ENCODE measurements at regions not wholly inside any gene's neighbourhood (a gene's known extent, or its start where the extent isn't known, plus 50 kb on each side); places are given as distances from the start of the nearest gene placed in this dataset.
"Not testable (repeated sequence)": the region's sequence is repeated elsewhere in the genome, so short reads cannot be mapped to it uniquely, and the experiment has no call there.

GRCh38 chr2:58514252-58514651 is 273.1 kb upstream of the FANCL start:
- DNase-seq (ENCODE audit: low read depth in 2 of 2): no peak

- DNase-seq (ENCODE audit: low read depth in 2 of 2): no peak
Measured at GRCh38 chr2:58512878-58513277, 271.8 kb upstream of the FANCL start.

- no peak for DNase-seq (ENCODE audit: low read depth in 2 of 2)
Measured at GRCh38 chr2:58508006-58508405, 266.9 kb upstream of the FANCL start.

GRCh38 chr2:58503918-58504317 is 262.8 kb upstream of the FANCL start:
- DNase-seq (ENCODE audit: low read depth in 2 of 2): no peak

GRCh38 chr2:58502931-58503330 is 261.8 kb upstream of the FANCL start:
- DNase-seq (ENCODE audit: low read depth in 2 of 2): no peak

- DNase-seq (ENCODE audit: low read depth in 2 of 2): no peak
Measured at GRCh38 chr2:58501371-58502160, 260.4 kb upstream of the FANCL start.

GRCh38 chr2:58497168-58497567 is 256.0 kb upstream of the FANCL start:
- DNase-seq (ENCODE audit: low read depth in 2 of 2): no peak

- DNase-seq (ENCODE audit: low read depth in 2 of 2): no peak
Measured at GRCh38 chr2:58495806-58496205, 254.7 kb upstream of the FANCL start.

- no peak for DNase-seq (ENCODE audit: low read depth in 2 of 2)
Measured at GRCh38 chr2:58494071-58494501, 253.0 kb upstream of the FANCL start.

GRCh38 chr2:58484629-58485028 is 243.5 kb upstream of the FANCL start:
- no peak for DNase-seq (ENCODE audit: low read depth in 2 of 2)

- no peak for DNase-seq (ENCODE audit: low read depth in 2 of 2)
Measured at GRCh38 chr2:58484221-58484620, 243.1 kb upstream of the FANCL start.

- no peak for DNase-seq (ENCODE audit: low read depth in 2 of 2)
Measured at GRCh38 chr2:58483307-58483706, 242.2 kb upstream of the FANCL start.

- no peak for DNase-seq (ENCODE audit: low read depth in 2 of 2)
Measured at GRCh38 chr2:58481670-58482069, 240.5 kb upstream of the FANCL start.

GRCh38 chr2:58480141-58480540 is 239.0 kb upstream of the FANCL start:
- DNase-seq (ENCODE audit: low read depth in 2 of 2): no peak

GRCh38 chr2:58479535-58480140 is 238.5 kb upstream of the FANCL start:
- no peak for DNase-seq (ENCODE audit: low read depth in 2 of 2)

- DNase-seq (ENCODE audit: low read depth in 2 of 2): no peak
Measured at GRCh38 chr2:58476556-58476955, 235.4 kb upstream of the FANCL start.

GRCh38 chr2:58475756-58476155 is 234.6 kb upstream of the FANCL start:
- DNase-seq (ENCODE audit: low read depth in 2 of 2): no peak

GRCh38 chr2:58473165-58473564 is 232.0 kb upstream of the FANCL start:
- no peak for DNase-seq (ENCODE audit: low read depth in 2 of 2)

GRCh38 chr2:58466804-58467203 is 225.7 kb upstream of the FANCL start:
- no peak for DNase-seq (ENCODE audit: low read depth in 2 of 2)

- not testable (repeated sequence) for DNase-seq (ENCODE audit: low read depth in 2 of 2)
Measured at GRCh38 chr2:58466021-58466420, 224.9 kb upstream of the FANCL start.

- no peak for DNase-seq (ENCODE audit: low read depth in 2 of 2)
Measured at GRCh38 chr2:58460670-58461069, 219.5 kb upstream of the FANCL start.

GRCh38 chr2:58449286-58450010 is 208.3 kb upstream of the FANCL start:
- no peak for DNase-seq (ENCODE audit: low read depth in 2 of 2)

GRCh38 chr2:58448845-58449244 is 207.7 kb upstream of the FANCL start:
- no peak for DNase-seq (ENCODE audit: low read depth in 2 of 2)

Measured in stimulated activated CD8-positive, alpha-beta memory T cell treated with anti-CD3 and anti-CD28 coated beads, Interleukin-15, amount 100 ng/mL, for 4 hours (primary cell).